Subcutaneous abdominal adipose tissue (tissue), 5 donors: ENCODE measurements at regions not wholly inside any gene's neighbourhood (a gene's known extent, or its start where the extent isn't known, plus 50 kb on each side); places are given as distances from the start of the nearest gene placed in this dataset.
"Not testable (repeated sequence)": the region's sequence is repeated elsewhere in the genome, so short reads cannot be mapped to it uniquely, and the experiment has no call there.

ENCODE experiments used
- H3K27ac ChIP-seq: one replicate; pipeline ENCODE4 v1.7.0; 2013; ENCODE audit warnings: low read depth, mild to moderate bottlenecking, inconsistent platforms, low read length, moderate library complexity
- H3K27me3 ChIP-seq, 5 donors: one replicate each; pipeline ENCODE4 v1.7.0; 2013; ENCODE audit warnings: low read length in 5 of 5, inconsistent platforms in 1 of 5; ENCODE audit not compliant: control insufficient read depth in 5 of 5, insufficient read depth in 4 of 5
- H3K36me3 ChIP-seq, 5 donors: one replicate each; pipeline ENCODE4 v1.7.0; 2013; ENCODE audit warnings: low read length in 5 of 5; ENCODE audit not compliant: control insufficient read depth in 5 of 5, insufficient read depth in 5 of 5
- H3K4me1 ChIP-seq, 5 donors: one replicate each; pipeline ENCODE4 v1.7.0; 2013; ENCODE audit warnings: low read length in 5 of 5, mild to moderate bottlenecking in 3 of 5, moderate library complexity in 1 of 5; ENCODE audit not compliant: control insufficient read depth in 5 of 5, insufficient read depth in 5 of 5
- H3K4me3 ChIP-seq, 5 donors: one replicate each; pipeline ENCODE4 v1.7.0; 2013; ENCODE audit warnings: low read length in 5 of 5, low read depth in 1 of 5
- H3K9ac ChIP-seq, 5 donors: one replicate each; pipeline ENCODE4 v1.7.0; 2013; ENCODE audit warnings: low read length in 5 of 5, mild to moderate bottlenecking in 4 of 5, moderate library complexity in 3 of 5
- H3K9me3 ChIP-seq, 5 donors: one replicate each; pipeline ENCODE4 v1.7.0; 2013; ENCODE audit warnings: low read length in 5 of 5; ENCODE audit not compliant: control insufficient read depth in 5 of 5
- donor health status: healthy.
- donor health status: healthy.
- donor health status: healthy.
- donor health status: healthy.
- donor health status: healthy.

DNA sequence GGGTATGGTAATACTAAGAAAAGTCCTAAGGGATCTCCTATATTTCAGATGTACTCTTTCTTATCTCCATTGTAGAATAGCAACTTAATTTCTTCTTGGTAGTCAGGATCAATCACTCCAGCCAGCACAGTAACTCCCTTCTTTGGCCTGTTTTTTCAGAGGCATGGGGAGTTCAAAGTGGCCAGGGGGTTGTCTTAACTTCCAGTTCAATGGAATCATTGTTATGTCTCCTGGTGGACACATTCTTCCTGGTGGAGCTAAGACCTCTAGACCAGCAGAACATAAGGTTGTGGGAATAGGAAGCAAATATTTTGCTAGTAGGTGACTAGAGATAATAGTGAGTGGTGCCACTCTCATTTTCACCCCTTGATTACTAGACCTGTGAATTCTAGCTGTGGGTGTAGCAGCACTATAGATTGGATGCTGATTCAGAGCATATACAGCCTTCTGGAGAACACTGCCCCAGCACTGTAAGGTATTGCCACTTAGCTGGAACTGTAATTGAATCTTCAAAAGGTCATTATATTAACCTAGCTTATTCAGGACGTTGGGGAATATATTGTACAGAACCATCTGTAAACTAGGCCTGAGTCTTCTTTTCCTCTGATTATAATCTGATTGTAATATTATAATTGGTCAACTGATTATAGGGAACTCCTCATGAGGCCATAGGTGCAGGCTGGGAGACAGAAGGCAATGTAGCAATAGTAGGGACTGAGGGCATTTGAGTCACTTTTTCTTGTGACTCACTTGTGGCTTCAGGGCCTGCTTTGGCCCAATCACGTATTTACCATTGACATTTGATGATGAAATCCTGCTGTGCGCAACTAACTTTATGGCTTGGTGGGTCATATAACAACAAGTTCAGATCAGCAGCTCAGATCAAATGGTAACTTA, 60.2 kb upstream of the ATP2B1 start:
- Histone ChIP-seq H3K27me3 (no peaks in the 10 kb centered on the region), H3K4me1 (no peaks in the 10 kb centered on the region), H3K36me3 (no peaks in the 10 kb centered on the region), H3K4me3 (no peak overlapping the region), H3K27ac (no peak overlapping the region), H3K9me3 (peaks cover 0 to 2% (median 0%) of the 10 kb centered on the region in 5 donors), H3K9ac (no peak overlapping the region)

DNA sequence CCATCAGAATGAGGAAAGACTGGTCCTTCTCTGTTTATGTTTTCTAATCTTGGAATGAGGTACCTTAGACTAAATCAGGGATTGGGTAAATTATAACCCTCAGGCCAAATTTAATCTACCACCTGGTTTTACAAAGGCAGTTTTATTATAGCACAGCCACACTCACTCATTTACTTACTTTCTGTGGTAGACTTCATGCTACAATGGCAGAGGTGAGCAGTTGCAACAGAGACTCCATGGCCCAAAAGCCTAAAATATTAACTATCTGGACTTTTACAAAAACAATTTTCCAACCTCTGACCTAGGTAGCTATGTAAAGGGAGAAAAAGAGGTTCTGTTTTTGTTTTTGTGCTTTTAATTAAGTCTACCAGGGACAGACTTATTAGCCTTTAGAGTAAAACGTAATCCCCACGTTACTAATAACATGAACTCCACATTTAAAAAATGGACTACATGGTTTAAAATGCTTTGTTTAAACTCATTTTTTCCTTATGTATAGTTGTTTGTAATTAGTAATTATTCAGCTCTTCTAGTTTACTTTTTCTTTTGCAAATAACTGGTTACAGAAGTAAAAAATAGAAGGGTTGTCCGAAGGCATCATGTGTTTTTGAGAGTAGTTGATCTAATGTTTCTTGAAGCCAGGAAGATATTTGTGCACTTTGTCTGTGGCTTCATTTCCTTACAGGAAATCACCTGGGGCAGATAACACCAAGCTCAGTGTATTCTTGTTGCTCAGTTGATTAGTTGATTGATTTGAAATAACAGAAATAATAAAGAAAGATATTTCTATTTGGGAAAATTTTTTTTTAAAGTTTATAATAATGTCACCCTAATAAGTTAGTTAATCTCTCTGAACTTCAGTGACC, 57.6 kb upstream of the ATP2B1 start:
- Histone ChIP-seq H3K9me3 (peaks cover 0 to 2% (median 0%) of the 10 kb centered on the region in 5 donors), H3K4me3 (no peak overlapping the region), H3K27ac (no peak overlapping the region), H3K4me1 (no peaks in the 10 kb centered on the region), H3K36me3 (no peaks in the 10 kb centered on the region), H3K9ac (no peak overlapping the region), H3K27me3 (no peaks in the 10 kb centered on the region)

DNA sequence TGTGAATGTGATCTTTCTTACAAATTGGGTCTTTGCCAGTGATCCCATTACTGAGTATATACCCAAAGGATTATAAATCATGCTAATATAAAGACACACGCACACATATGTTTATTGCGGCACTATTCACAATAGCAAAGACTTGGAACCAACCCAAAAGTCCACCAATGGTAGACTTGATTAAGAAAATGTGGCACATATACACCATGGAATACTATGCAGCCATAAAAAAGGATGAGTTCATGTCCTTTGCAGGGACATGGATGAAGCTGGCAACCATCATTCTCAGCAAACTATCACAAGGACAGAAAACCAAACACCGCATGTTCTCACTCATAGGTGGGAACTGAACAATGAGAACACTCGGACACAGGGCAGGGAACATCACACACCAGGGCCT, 55.5 kb upstream of the ATP2B1 start:
- H3K4me1 ChIP-seq, H3K36me3 ChIP-seq, H3K27ac ChIP-seq, H3K9ac ChIP-seq, H3K4me3 ChIP-seq, H3K9me3 ChIP-seq, H3K27me3 ChIP-seq: not testable (repeated sequence)

DNA sequence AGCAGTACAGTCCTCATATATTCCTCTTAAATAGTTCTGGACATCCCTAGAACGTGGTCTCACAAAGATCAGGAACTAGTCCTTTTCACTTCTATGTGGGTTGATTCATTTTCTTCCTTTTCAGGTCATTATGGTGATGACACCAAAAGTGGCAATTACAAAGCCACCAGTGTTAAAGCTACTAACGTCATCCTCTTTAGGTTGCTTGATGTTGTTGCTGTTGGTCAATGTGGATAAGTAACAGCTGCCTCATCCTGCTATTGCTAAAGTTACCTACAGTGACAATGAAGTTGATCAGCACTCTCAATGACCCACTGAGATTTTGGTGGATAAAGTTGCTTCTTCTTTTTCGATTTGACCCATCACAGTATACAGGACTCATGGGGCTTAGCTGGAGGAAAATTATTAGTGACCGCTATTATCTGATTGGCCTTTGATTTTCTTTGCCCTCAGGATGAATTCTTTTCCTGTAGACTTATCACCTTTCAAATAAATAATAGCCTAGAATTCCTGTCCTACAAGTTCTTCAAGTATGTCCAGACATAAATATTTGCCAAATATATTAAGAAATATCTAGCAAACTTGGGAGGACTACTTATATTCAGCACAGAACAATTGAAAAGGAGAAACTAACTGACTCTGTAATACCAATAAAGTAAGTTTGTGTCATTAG, 54.0 kb upstream of the ATP2B1 start:
- Histone ChIP-seq H3K36me3 (no peaks in the 10 kb centered on the region), H3K4me3 (no peak overlapping the region), H3K9ac (no peak overlapping the region), H3K27me3 (no peaks in the 10 kb centered on the region), H3K4me1 (no peaks in the 10 kb centered on the region), H3K27ac (no peak overlapping the region), H3K9me3 (no peaks in the 10 kb centered on the region)

DNA sequence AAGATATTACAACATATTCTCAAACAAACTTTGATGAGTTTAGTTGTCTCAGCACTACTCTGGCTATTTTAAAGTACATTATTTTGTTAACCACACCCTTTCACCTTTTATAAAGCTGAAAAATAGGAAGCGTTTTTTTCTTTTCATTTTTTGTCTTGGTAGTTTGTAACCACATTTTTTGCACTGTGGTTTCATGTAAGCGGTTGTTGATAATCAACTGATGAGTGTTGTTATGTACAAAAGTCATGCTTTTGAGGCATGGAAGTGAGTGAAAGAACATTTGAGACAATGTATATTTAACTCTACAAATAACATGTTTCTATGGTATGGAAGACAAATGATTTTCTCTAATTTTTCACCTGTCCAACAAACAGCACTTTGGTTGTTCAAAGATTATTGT, 52.1 kb upstream of the ATP2B1 start:
- Histone ChIP-seq H3K27me3 (no peaks in the 10 kb centered on the region), H3K27ac (no peak overlapping the region), H3K36me3 (no peaks in the 10 kb centered on the region), H3K4me1 (peaks cover 0 to 3% (median 0%) of the 10 kb centered on the region in 5 donors), H3K9me3 (no peaks in the 10 kb centered on the region), H3K9ac (no peak overlapping the region), H3K4me3 (no peak overlapping the region)
